HL-60/S4 treated with retinoic acid at 250 ng/mL for 4 days and 3 days (cell line): ENCODE measurements at regions not wholly inside any gene's neighbourhood (a gene's known extent, or its start where the extent isn't known, plus 50 kb on each side); places are given as distances from the start of the nearest gene placed in this dataset.
"Not testable (repeated sequence)": the region's sequence is repeated elsewhere in the genome, so short reads cannot be mapped to it uniquely, and the experiment has no call there.

Experiments used
- in situ Hi-C: fragments of 300-500 bp; cut with MboI; formaldehyde crosslinking; loops from 2 replicates; pipeline ENCODE4 v1.7.0; 2022; ENCODE audit warnings: low sequenced_read_pairs

GRCh38 chr11:79514290-79514689, 73.5 kb upstream of the TENM4 start:
- in situ Hi-C loops = no loop called here

GRCh38 chr11:79512706-79513469, 72.1 kb upstream of the TENM4 start:
- in situ Hi-C loops = no loop called here

- in situ Hi-C loops = no loop called here
Observed at GRCh38 chr11:79510960-79511359, 70.1 kb upstream of the TENM4 start.

- in situ Hi-C loops = no loop called here
Observed at GRCh38 chr11:79508461-79508860, 67.6 kb upstream of the TENM4 start.

GRCh38 chr11:79507706-79508105, 66.9 kb upstream of the TENM4 start:
- in situ Hi-C loops = no loop called here

GRCh38 chr11:79506734-79507344, 66.0 kb upstream of the TENM4 start:
- in situ Hi-C loops = no loop called here

- in situ Hi-C loops = no loop called here
Observed at GRCh38 chr11:79506124-79506523, 65.3 kb upstream of the TENM4 start.

GRCh38 chr11:79503028-79503427, 62.2 kb upstream of the TENM4 start:
- in situ Hi-C loops = no loop called here

GRCh38 chr11:79501707-79502106, 60.9 kb upstream of the TENM4 start:
- in situ Hi-C loops = no loop called here

- in situ Hi-C loops = not testable (repeated sequence)
Observed at GRCh38 chr11:79499929-79500328, 59.1 kb upstream of the TENM4 start.

GRCh38 chr11:79498667-79499066, 57.8 kb upstream of the TENM4 start:
- in situ Hi-C loops = no loop called here

- in situ Hi-C loops = no loop called here
Observed at GRCh38 chr11:79493555-79494171, 52.8 kb upstream of the TENM4 start.

GRCh38 chr11:79492008-79492407, 51.2 kb upstream of the TENM4 start:
- in situ Hi-C loops = no loop called here
